H54 (cell line): ENCODE measurements at regions not wholly inside any gene's neighbourhood (a gene's known extent, or its start where the extent isn't known, plus 50 kb on each side); places are given as distances from the start of the nearest gene placed in this dataset.

ENCODE experiments used
- DNase-seq: peaks from one replicate; pipeline ENCODE4 v3.0.0; 2011; ENCODE audit warnings: low spot score, mixed read lengths; ENCODE audit not compliant: insufficient read length
- FAIRE-seq: peaks from 3 replicates; lab custom pipeline; 2011; peaks lifted over from hg19 to GRCh38; lab: Jason Lieb, UNC
- POLR2A ChIP-seq: IDR thresholded peaks from 2 replicates; pipeline ENCODE4 v1.6.1; 2011; ENCODE audit warnings: low read depth, mild to moderate bottlenecking, low read length

GRCh38 chr17:79458356-79458755, 152.5 kb downstream of the RBFOX3 start:
- DNase-seq (no peak), FAIRE-seq (no peak)
- no peak for TF ChIP-seq POLR2A

- TF ChIP-seq POLR2A = no peak
- DNase-seq (no peak), FAIRE-seq (no peak)
These were observed 153.0 kb downstream of the RBFOX3 start for GRCh38 chr17:79457889-79458288.

DNA sequence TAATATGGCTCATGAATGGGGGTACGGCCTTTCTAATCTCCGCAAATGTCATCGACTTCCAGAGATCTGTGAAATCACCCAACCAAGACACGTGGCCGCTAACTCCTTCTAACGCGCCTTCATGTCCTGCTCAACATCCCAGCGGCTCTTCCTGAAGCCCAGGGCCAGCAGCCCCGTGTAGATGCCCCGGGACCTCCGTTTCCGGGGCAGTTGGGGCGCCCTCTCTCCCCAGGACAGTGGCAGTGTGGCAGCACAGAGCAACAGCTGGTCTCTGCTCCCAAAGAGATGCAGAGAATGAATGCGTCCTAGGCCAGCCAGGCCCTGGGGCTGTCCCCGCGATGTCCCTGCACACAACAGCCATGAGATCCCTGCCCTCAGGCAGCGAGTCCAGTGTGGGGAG, 153.5 kb downstream of the RBFOX3 start:
- no peak for DNase-seq
- TF ChIP-seq POLR2A = no peak
- no peak for FAIRE-seq

- DNase-seq (no peak), FAIRE-seq (no peak)
- no peak for TF ChIP-seq POLR2A
These were observed 155.2 kb downstream of the RBFOX3 start for GRCh38 chr17:79455636-79456035.

DNA sequence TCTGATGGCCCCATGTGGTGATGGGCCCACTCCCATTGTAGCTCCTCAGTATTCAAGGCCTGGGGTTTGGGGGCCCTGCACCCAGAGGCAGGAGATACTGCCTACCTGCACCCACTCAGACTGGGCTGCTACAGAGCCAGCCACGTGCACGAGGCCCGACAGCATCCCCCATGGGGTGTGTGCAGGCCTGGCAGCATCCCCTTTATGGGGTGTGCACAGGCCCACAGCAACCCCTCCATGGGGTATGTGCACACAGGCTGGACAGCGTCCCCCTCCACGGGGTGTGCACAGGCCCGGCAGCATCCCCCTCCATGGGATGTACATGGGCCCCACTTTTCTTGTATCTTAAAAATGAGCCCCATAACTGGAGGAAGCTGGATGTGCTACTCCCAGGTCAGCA, 156.0 kb downstream of the RBFOX3 start:
- TF ChIP-seq POLR2A = no peak
- DNase-seq = no peak
- no peak for FAIRE-seq

- FAIRE-seq (no peak), DNase-seq (no peak)
- no peak for TF ChIP-seq POLR2A
These were observed 157.4 kb downstream of the RBFOX3 start for GRCh38 chr17:79453481-79453880.

GRCh38 chr17:79452706-79453105, 158.1 kb downstream of the RBFOX3 start:
- no peak for TF ChIP-seq POLR2A
- no peak for DNase-seq
- no peak for FAIRE-seq

GRCh38 chr17:79451167-79451566, 159.7 kb downstream of the RBFOX3 start:
- DNase-seq = no peak
- no peak for TF ChIP-seq POLR2A
- no peak for FAIRE-seq

DNA sequence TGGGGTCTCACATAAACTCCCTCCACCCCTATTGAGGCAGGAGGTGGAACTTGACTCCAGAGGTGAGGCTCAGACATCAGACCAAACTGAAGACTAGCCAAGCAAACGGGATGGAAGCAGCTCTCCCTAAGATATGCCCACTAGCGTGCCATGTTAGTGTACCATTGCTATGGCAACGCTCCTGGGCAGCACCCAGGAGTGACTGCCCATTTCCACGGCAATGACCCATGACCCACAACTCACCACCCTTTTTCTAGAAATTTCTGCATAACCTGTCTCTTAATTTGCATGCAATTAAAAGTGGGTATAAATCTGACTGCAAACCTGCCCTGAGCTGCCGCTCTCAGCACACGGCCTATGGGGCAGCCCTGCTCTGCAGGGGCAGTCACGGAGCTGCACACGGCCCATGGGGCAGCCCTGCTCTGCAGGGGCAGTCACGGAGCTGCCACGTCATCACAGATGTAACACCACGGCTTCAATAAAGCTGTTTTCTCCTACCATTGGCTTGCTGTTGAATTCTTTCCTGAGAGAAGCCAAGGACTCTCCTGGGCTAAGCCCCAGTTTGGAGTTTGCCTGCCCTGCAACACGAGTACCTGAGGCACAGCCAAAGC, 164.3 kb downstream of the RBFOX3 start:
- FAIRE-seq (no peak), DNase-seq (no peak)
- no peak for TF ChIP-seq POLR2A

- TF ChIP-seq POLR2A = no peak
- DNase-seq (no peak), FAIRE-seq (no peak)
These were observed 166.7 kb downstream of the RBFOX3 start for GRCh38 chr17:79444198-79444597.

DNA sequence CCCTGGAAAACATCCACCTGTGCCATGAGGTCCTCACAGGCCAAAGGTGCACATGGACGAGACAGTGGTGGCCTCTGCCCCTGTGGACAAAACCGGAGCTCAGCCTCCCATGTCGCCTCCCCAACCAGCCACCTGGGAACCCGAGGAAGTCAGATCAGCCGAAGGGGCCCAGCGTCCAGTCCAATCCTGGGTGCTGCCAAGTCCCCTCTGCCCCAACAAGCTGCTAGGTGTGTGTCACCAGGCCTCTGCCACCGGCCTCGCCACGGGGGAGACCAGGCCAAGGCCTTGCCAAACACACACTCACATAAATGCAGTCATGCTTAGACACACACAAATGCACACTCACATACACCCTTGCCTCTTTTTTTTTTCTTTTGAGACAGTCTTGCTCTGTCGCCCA, 167.8 kb downstream of the RBFOX3 start:
- no peak for TF ChIP-seq POLR2A
- DNase-seq (no peak), FAIRE-seq (no peak)

GRCh38 chr17:79441356-79442160, 169.3 kb downstream of the RBFOX3 start:
- DNase-seq = no peak
- TF ChIP-seq POLR2A = no peak
- no peak for FAIRE-seq

GRCh38 chr17:79440251-79440650, 170.6 kb downstream of the RBFOX3 start:
- FAIRE-seq (no peak), DNase-seq (no peak)
- TF ChIP-seq POLR2A = no peak

GRCh38 chr17:79439493-79439892, 171.4 kb downstream of the RBFOX3 start:
- DNase-seq = no peak
- TF ChIP-seq POLR2A = no peak
- no peak for FAIRE-seq
